Liver (tissue), 3 donors: ENCODE measurements at regions not wholly inside any gene's neighbourhood (a gene's known extent, or its start where the extent isn't known, plus 50 kb on each side); places are given as distances from the start of the nearest gene placed in this dataset.

Experiments
- EGR1 ChIP-seq, 2 donors: IDR thresholded peaks; 2 replicates each; pipeline ENCODE4 v1.6.1; 2016 to 2018; ENCODE audit warnings: antibody characterized with exemption in 2 of 2, low read depth in 2 of 2
- FOXA1 ChIP-seq: IDR thresholded peaks from 2 replicates; pipeline ENCODE4 v1.6.1; 2016; ENCODE audit warnings: antibody characterized with exemption
- GABPA ChIP-seq, 2 donors: IDR thresholded peaks in 1 of 2; conservative IDR thresholded peaks in 1 of 2; 2 replicates each; pipeline ENCODE4 v1.6.1; 2016; ENCODE audit warnings: antibody characterized with exemption in 2 of 2, mild to moderate bottlenecking in 1 of 2, moderate library complexity in 1 of 2
- MAX ChIP-seq: IDR thresholded peaks from 2 replicates; pipeline ENCODE4 v1.6.1; 2016; ENCODE audit warnings: antibody characterized with exemption
- NR2F2 ChIP-seq: IDR thresholded peaks from 2 replicates; pipeline ENCODE4 v1.6.1; 2016; ENCODE audit warnings: antibody characterized with exemption
- RAD21 ChIP-seq, 2 donors: IDR thresholded peaks; 2 replicates each; pipeline ENCODE4 v1.6.1; 2016; ENCODE audit warnings: antibody characterized with exemption in 2 of 2, mild to moderate bottlenecking in 2 of 2
- RXRA ChIP-seq, 2 donors: IDR thresholded peaks; 2 replicates each; pipeline ENCODE4 v1.6.1; 2017 to 2018; ENCODE audit warnings: antibody characterized with exemption in 2 of 2, mild to moderate bottlenecking in 1 of 2
- SP1 ChIP-seq: IDR thresholded peaks from 2 replicates; pipeline ENCODE4 v1.6.1; 2018; ENCODE audit warnings: antibody characterized with exemption, mild to moderate bottlenecking
- TAF1 ChIP-seq: conservative IDR thresholded peaks from 2 replicates; pipeline ENCODE4 v1.6.1; 2016; ENCODE audit warnings: antibody characterized with exemption, mild to moderate bottlenecking
- TF ChIP-seq, protein P1 (sequence below): fragments of 150-350 bp; IDR thresholded peaks from 2 replicates; pipeline ENCODE4 v1.5.1; 2017; ENCODE audit warnings: improper control_type of control experiment, low read depth, low read length; ENCODE audit not compliant: missing input control
- TF ChIP-seq, protein P2 (sequence below): IDR thresholded peaks from 2 replicates; pipeline ENCODE4 v1.6.1; 2016; ENCODE audit warnings: antibody characterized with exemption, mild to moderate bottlenecking
- TF ChIP-seq, protein P3 (sequence below): IDR thresholded peaks from 2 replicates; pipeline ENCODE4 v1.6.1; 2016; ENCODE audit warnings: antibody characterized with exemption
- TF ChIP-seq, protein P4 (sequence below): IDR thresholded peaks from 2 replicates; pipeline ENCODE4 v1.6.1; 2016; ENCODE audit warnings: antibody characterized with exemption
- donor health status: healthy.
- donor health status: healthy.

DNA sequence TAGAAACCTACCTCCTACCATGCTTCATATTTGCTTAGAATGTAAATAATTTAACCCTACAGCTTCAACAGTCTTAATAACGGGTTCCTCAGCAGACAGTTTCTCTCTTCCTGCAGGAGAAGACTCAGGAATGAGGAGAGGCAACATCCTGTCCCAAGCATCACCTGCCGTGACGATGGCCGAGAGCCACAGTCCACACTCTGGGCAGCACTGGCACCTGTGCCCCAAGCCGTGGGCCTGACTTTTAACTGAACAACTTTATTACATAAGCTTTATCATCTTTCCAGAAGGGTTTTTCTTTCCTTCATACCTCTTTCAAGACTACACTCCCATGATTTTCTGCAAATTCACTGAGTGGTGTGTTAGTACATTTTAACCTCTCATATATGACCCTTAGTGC lies 856.0 kb downstream of the GALR1 start:
- TF ChIP-seq FOXA1, result no peak
- TF ChIP-seq EGR1 (IDR thresholded peaks at IDR 0.05; ENCODE audit: low read depth in 2 of 2), result no peak
- TF ChIP-seq, protein P1, sequence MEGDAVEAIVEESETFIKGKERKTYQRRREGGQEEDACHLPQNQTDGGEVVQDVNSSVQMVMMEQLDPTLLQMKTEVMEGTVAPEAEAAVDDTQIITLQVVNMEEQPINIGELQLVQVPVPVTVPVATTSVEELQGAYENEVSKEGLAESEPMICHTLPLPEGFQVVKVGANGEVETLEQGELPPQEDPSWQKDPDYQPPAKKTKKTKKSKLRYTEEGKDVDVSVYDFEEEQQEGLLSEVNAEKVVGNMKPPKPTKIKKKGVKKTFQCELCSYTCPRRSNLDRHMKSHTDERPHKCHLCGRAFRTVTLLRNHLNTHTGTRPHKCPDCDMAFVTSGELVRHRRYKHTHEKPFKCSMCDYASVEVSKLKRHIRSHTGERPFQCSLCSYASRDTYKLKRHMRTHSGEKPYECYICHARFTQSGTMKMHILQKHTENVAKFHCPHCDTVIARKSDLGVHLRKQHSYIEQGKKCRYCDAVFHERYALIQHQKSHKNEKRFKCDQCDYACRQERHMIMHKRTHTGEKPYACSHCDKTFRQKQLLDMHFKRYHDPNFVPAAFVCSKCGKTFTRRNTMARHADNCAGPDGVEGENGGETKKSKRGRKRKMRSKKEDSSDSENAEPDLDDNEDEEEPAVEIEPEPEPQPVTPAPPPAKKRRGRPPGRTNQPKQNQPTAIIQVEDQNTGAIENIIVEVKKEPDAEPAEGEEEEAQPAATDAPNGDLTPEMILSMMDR, result no peak
- TF ChIP-seq, protein P2, sequence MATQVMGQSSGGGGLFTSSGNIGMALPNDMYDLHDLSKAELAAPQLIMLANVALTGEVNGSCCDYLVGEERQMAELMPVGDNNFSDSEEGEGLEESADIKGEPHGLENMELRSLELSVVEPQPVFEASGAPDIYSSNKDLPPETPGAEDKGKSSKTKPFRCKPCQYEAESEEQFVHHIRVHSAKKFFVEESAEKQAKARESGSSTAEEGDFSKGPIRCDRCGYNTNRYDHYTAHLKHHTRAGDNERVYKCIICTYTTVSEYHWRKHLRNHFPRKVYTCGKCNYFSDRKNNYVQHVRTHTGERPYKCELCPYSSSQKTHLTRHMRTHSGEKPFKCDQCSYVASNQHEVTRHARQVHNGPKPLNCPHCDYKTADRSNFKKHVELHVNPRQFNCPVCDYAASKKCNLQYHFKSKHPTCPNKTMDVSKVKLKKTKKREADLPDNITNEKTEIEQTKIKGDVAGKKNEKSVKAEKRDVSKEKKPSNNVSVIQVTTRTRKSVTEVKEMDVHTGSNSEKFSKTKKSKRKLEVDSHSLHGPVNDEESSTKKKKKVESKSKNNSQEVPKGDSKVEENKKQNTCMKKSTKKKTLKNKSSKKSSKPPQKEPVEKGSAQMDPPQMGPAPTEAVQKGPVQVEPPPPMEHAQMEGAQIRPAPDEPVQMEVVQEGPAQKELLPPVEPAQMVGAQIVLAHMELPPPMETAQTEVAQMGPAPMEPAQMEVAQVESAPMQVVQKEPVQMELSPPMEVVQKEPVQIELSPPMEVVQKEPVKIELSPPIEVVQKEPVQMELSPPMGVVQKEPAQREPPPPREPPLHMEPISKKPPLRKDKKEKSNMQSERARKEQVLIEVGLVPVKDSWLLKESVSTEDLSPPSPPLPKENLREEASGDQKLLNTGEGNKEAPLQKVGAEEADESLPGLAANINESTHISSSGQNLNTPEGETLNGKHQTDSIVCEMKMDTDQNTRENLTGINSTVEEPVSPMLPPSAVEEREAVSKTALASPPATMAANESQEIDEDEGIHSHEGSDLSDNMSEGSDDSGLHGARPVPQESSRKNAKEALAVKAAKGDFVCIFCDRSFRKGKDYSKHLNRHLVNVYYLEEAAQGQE, result no peak
- TF ChIP-seq, protein P3, sequence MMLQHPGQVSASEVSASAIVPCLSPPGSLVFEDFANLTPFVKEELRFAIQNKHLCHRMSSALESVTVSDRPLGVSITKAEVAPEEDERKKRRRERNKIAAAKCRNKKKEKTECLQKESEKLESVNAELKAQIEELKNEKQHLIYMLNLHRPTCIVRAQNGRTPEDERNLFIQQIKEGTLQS, result no peak
- TF ChIP-seq RAD21 (IDR thresholded peaks at IDR 0.05), result no peak
- TF ChIP-seq SP1, result no peak
- TF ChIP-seq, protein P4, sequence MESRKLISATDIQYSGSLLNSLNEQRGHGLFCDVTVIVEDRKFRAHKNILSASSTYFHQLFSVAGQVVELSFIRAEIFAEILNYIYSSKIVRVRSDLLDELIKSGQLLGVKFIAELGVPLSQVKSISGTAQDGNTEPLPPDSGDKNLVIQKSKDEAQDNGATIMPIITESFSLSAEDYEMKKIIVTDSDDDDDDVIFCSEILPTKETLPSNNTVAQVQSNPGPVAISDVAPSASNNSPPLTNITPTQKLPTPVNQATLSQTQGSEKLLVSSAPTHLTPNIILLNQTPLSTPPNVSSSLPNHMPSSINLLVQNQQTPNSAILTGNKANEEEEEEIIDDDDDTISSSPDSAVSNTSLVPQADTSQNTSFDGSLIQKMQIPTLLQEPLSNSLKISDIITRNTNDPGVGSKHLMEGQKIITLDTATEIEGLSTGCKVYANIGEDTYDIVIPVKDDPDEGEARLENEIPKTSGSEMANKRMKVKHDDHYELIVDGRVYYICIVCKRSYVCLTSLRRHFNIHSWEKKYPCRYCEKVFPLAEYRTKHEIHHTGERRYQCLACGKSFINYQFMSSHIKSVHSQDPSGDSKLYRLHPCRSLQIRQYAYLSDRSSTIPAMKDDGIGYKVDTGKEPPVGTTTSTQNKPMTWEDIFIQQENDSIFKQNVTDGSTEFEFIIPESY, result no peak
- no peak for TF ChIP-seq MAX
- TF ChIP-seq GABPA (IDR thresholded peaks at IDR 0.05 in 1 of 2, conservative IDR thresholded peaks at IDR 0.05 in 1 of 2), result no peak
- TF ChIP-seq RXRA (IDR thresholded peaks at IDR 0.05), result no peak
- no peak for TF ChIP-seq TAF1
- no peak for TF ChIP-seq NR2F2
